K562 (cell line): ENCODE measurements at regions not wholly inside any gene's neighbourhood (a gene's known extent, or its start where the extent isn't known, plus 50 kb on each side); places are given as distances from the start of the nearest gene placed in this dataset.

Experiments
- ATAC-seq: fragments of 200-7000 bp; cut with Tn5 transposase; 3 replicates; pipeline ENCODE4 v1.9.1; 2020; ENCODE audit warnings: moderate library complexity
- BruUV-seq: library from RNA; stranded (reverse); fragments of 400-500 nt; replicated peaks from 2 replicates; lab custom pipeline; 2021; lab: Mats Ljungman, UMichigan
- CTCF ChIA-PET: fragments of 300-600 bp; formaldehyde crosslinking; extraction: SDS; loops from one replicate; lab custom pipeline; 2021; ENCODE audit warnings: low intra/inter-chr PET ratio; lab: Yijun Ruan, JAX
- POLR2A ChIA-PET: fragments of 300-600, 350-650 bp; sonication (Branson Sonifier 250); formaldehyde crosslinking; extraction: SDS; loops from one replicate; lab custom pipeline; 2021; ENCODE audit warnings: antibody characterized with exemption, inconsistent platforms; lab: Yijun Ruan, JAX
- DNase-seq, 4 experiments: peaks; one replicate each; pipeline versions ENCODE4 v3.0.0 to v3.0.0-alpha.2; 2011 to 2018; ENCODE audit warnings: low spot score in 3 of 4, mixed read lengths in 3 of 4; ENCODE audit errors: extremely low read depth in 1 of 4
- FAIRE-seq: peaks from 2 replicates; lab custom pipeline; 2011; peaks lifted over from hg19 to GRCh38; lab: Jason Lieb, UNC
- H2AFZ ChIP-seq: 2 replicates; pipeline ENCODE4 v1.6.0; 2011; ENCODE audit warnings: low read depth, low read length, control low read depth, inconsistent platforms
- H3K27ac ChIP-seq: fragments of 200-600 bp; 3 replicates; pipeline ENCODE4 v1.8.0; 2011; ENCODE audit warnings: low read depth, mild to moderate bottlenecking, control low read depth, inconsistent platforms, low read length, moderate library complexity, mixed read lengths; ENCODE audit errors: extremely low read depth
- H3K27me3 ChIP-seq, 2 experiments: fragments of 300-600 bp in 1 of 2; 2 replicates in 1 of 2; 3 replicates in 1 of 2; pipeline versions ENCODE4 v1.6.0 to v1.8.0; 2011; ENCODE audit warnings: inconsistent platforms in 2 of 2, low read length in 2 of 2, mild to moderate bottlenecking in 1 of 2, mixed read lengths in 1 of 2, moderate library complexity in 1 of 2; ENCODE audit not compliant: control insufficient read depth in 2 of 2, insufficient read depth in 2 of 2
- H3K36me3 ChIP-seq: fragments of 300-600 bp; 3 replicates; pipeline ENCODE4 v1.8.0; 2011; ENCODE audit warnings: mild to moderate bottlenecking, low read length, inconsistent platforms; ENCODE audit not compliant: control insufficient read depth, insufficient read depth
- H3K4me1 ChIP-seq, 2 experiments: fragments of 200-600 bp in 1 of 2; replicated peaks in 1 of 2; 2 replicates in 1 of 2; 3 replicates in 1 of 2; pipeline versions ENCODE4 v1.5.1 to v1.8.0; 2011; ENCODE audit warnings: inconsistent platforms in 2 of 2, low read length in 2 of 2, mild to moderate bottlenecking in 1 of 2, mixed read lengths in 1 of 2, moderate library complexity in 1 of 2; ENCODE audit not compliant: control insufficient read depth in 2 of 2, insufficient read depth in 2 of 2
- H3K4me2 ChIP-seq: 2 replicates; pipeline ENCODE4 v1.6.1; 2011; ENCODE audit warnings: low read length, control low read depth, inconsistent platforms, mixed read lengths; ENCODE audit not compliant: insufficient read depth
- H3K4me3 ChIP-seq: fragments of 200-600 bp; sonication (generic), shearing (Covaris generic); 2 replicates; pipeline ENCODE4 v1.5.1; 2016; ENCODE audit warnings: control low read depth, inconsistent platforms
- H3K79me2 ChIP-seq: fragments of 200-600 bp; 3 replicates; pipeline ENCODE4 v1.8.0; 2011; ENCODE audit warnings: low read length, inconsistent platforms; ENCODE audit not compliant: control insufficient read depth, insufficient read depth
- H3K9ac ChIP-seq, 2 experiments: 2 replicates each; pipeline versions ENCODE4 v1.6.0 to v1.6.1; 2011; ENCODE audit warnings: low read depth in 2 of 2, low read length in 2 of 2, control low read depth in 1 of 2, inconsistent platforms in 1 of 2, mild to moderate bottlenecking in 1 of 2, mixed read lengths in 1 of 2; ENCODE audit not compliant: insufficient read depth in 1 of 2
- H3K9me1 ChIP-seq: one replicate; pipeline ENCODE4 v1.6.0; 2011; ENCODE audit warnings: inconsistent platforms, mild to moderate bottlenecking, low read length, moderate library complexity; ENCODE audit not compliant: control insufficient read depth, insufficient read depth
- H3K9me3 ChIP-seq: replicated peaks from 2 replicates; pipeline ENCODE4 v1.5.1; 2011; ENCODE audit warnings: low read depth, low read length, inconsistent platforms; ENCODE audit not compliant: control insufficient read depth, insufficient read depth
- H4K20me1 ChIP-seq: replicated peaks from 2 replicates; pipeline ENCODE4 v1.6.1; 2011; ENCODE audit warnings: low read length, inconsistent platforms, mixed read lengths; ENCODE audit not compliant: control insufficient read depth, insufficient read depth
- E4F1 ChIP-seq: fragments of 250-450 bp; sonication (Bioruptor Pico); IDR thresholded peaks from 2 replicates; pipeline ENCODE4 v1.5.0; 2021; ENCODE audit warnings: mild to moderate bottlenecking, borderline replicate concordance
- ETV6 ChIP-seq, 3 experiments: fragments of 150-350 bp in 1 of 3; sonication (generic) in 1 of 3; formaldehyde crosslinking in 1 of 3; IDR thresholded peaks; 2 replicates each; pipeline versions ENCODE4 v1.6.1 to v1.8.0; 2014 to 2022; ENCODE audit warnings: borderline replicate concordance in 2 of 3, low read depth in 2 of 3, antibody characterized with exemption in 1 of 3, low read length in 1 of 3, mild to moderate bottlenecking in 1 of 3, missing genetic modification reagents in 1 of 3
- GATA2 ChIP-seq: sonication (generic); formaldehyde crosslinking; IDR thresholded peaks from 2 replicates; pipeline ENCODE4 v1.4.0; 2020; ENCODE audit warnings: mild to moderate bottlenecking, missing genetic modification reagents
- REST ChIP-seq, 2 experiments: fragments of 450-650 bp; formaldehyde crosslinking in 1 of 2; IDR thresholded peaks; 2 replicates each; pipeline versions ENCODE4 v1.4.0 to v1.6.1; 2014 to 2020; ENCODE audit warnings: mild to moderate bottlenecking in 2 of 2, borderline replicate concordance in 1 of 2, low read depth in 1 of 2
- SIN3B ChIP-seq: fragments of 450-650 bp; IDR thresholded peaks from 2 replicates; pipeline ENCODE4 v1.6.1; 2017; ENCODE audit warnings: low read depth, mild to moderate bottlenecking, moderate library complexity
- ZC3H4 ChIP-seq: sonication (generic); formaldehyde crosslinking; IDR thresholded peaks from 2 replicates; pipeline ENCODE4 v1.9.0; 2021; ENCODE audit warnings: missing genetic modification reagents, borderline replicate concordance
- WGBS: fragments of 100-300 bp; shearing (Covaris generic); methylation state at CpG from one replicate; pipeline ENCODE4 v1.1.6; 2016; ENCODE audit warnings: low coverage, mixed read lengths; ENCODE audit not compliant: insufficient coverage; ENCODE audit errors: missing lambda C conversion rate; 5-methylcytosine and 5-hydroxymethylcytosine counted together
- in situ Hi-C: fragments of 300-500 bp; cut with MboI; formaldehyde crosslinking; loops from 4 replicates; pipeline ENCODE4 v1.15.0; 2018; ENCODE audit warnings: inconsistent platforms, mixed read lengths
- intact Hi-C: fragments of 100-400 bp; cut with micrococcal nuclease; formaldehyde crosslinking; loops from 2 replicates; pipeline ENCODE4 v1.14.2; 2022
- TF ChIP-seq, protein P1 (sequence below): IDR thresholded peaks from 2 replicates; pipeline ENCODE4 v1.6.1; 2016; ENCODE audit warnings: missing genetic modification characterization, missing compliant biosample characterization
- TF ChIP-seq, protein P2 (sequence below): fragments of 250-450 bp; sonication (Bioruptor Pico); IDR thresholded peaks from 2 replicates; pipeline ENCODE4 v1.6.1; 2021; ENCODE audit warnings: mild to moderate bottlenecking

- Histone ChIP-seq H4K20me1 (no peaks in the 10 kb centered on the region), H2AFZ (no peak overlapping the region), H3K9ac (no peak overlapping the region), H3K79me2 (no peaks in the 10 kb centered on the region), H3K9me1 (no peaks in the 10 kb centered on the region), H3K9me3 (no peaks in the 10 kb centered on the region), H3K36me3 (no peaks in the 10 kb centered on the region), H3K4me3 (no peak overlapping the region), H3K4me2 (no peak overlapping the region), H3K27ac (no peak overlapping the region), H3K27me3 (no peaks in the 10 kb centered on the region), H3K4me1 (no peaks in the 10 kb centered on the region)
- no peak for ATAC-seq
- ChIA-PET CTCF (no interaction called here), POLR2A (no interaction called here)
- BruUV-seq = no TSS peak
- FAIRE-seq = no peak
- in situ Hi-C loops (no loop called here), intact Hi-C loops (no loop called here)
- TF ChIP-seq ETV6 (IDR thresholded peaks at IDR 0.05; ENCODE audit: borderline replicate concordance in 1 of 2, low read depth in 2 of 2, low read length in 1 of 2) = no peak
- no peak for TF ChIP-seq ETV6 (CRISPR knock-in tag; IDR thresholded peaks at IDR 0.05; ENCODE audit: borderline replicate concordance)
- TF ChIP-seq E4F1 (CRISPR knock-in tag) = no peak
- TF ChIP-seq SIN3B = no peak
- TF ChIP-seq, protein P1, sequence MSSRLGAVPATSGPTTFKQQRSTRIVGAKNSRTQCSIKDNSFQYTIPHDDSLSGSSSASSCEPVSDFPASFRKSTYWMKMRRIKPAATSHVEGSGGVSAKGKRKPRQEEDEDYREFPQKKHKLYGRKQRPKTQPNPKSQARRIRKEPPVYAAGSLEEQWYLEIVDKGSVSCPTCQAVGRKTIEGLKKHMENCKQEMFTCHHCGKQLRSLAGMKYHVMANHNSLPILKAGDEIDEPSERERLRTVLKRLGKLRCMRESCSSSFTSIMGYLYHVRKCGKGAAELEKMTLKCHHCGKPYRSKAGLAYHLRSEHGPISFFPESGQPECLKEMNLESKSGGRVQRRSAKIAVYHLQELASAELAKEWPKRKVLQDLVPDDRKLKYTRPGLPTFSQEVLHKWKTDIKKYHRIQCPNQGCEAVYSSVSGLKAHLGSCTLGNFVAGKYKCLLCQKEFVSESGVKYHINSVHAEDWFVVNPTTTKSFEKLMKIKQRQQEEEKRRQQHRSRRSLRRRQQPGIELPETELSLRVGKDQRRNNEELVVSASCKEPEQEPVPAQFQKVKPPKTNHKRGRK (tag) = no peak
- no peak for TF ChIP-seq REST (IDR thresholded peaks at IDR 0.05; ENCODE audit: borderline replicate concordance)
- TF ChIP-seq REST (CRISPR knock-in tag; IDR thresholded peaks at IDR 0.05; ENCODE audit: low read depth) = no peak
- no peak for TF ChIP-seq ZC3H4
- TF ChIP-seq, protein P2, sequence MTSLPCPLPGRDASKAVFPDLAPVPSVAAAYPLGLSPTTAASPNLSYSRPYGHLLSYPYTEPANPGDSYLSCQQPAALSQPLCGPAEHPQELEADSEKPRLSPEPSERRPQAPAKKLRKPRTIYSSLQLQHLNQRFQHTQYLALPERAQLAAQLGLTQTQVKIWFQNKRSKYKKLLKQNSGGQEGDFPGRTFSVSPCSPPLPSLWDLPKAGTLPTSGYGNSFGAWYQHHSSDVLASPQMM (CRISPR knock-in tag) = no peak
- TF ChIP-seq GATA2 (CRISPR knock-in tag) = no peak
- 0% methylated on average over 3 of the region's 3 CpGs for WGBS
- DNase-seq = no peak
These were observed 118.7 kb upstream of the MLIP start for GRCh38 chr6:53992522-53992921.
